K562 (cell line): ENCODE measurements at regions not wholly inside any gene's neighbourhood (a gene's known extent, or its start where the extent isn't known, plus 50 kb on each side); places are given as distances from the start of the nearest gene placed in this dataset.

ENCODE experiments used
- ATAC-seq: fragments of 200-7000 bp; cut with Tn5 transposase; 3 replicates; pipeline ENCODE4 v1.9.1; 2020; ENCODE audit warnings: moderate library complexity
- BruUV-seq: library from RNA; stranded (reverse); fragments of 400-500 nt; replicated peaks from 2 replicates; lab custom pipeline; 2021; lab: Mats Ljungman, UMichigan
- CTCF ChIA-PET: fragments of 300-600 bp; formaldehyde crosslinking; extraction: SDS; loops from one replicate; lab custom pipeline; 2021; ENCODE audit warnings: low intra/inter-chr PET ratio; lab: Yijun Ruan, JAX
- POLR2A ChIA-PET: fragments of 300-600, 350-650 bp; sonication (Branson Sonifier 250); formaldehyde crosslinking; extraction: SDS; loops from one replicate; lab custom pipeline; 2021; ENCODE audit warnings: antibody characterized with exemption, inconsistent platforms; lab: Yijun Ruan, JAX
- DNase-seq, 4 experiments: peaks; one replicate each; pipeline versions ENCODE4 v3.0.0 to v3.0.0-alpha.2; 2011 to 2018; ENCODE audit warnings: low spot score in 3 of 4, mixed read lengths in 3 of 4; ENCODE audit errors: extremely low read depth in 1 of 4
- FAIRE-seq: peaks from 2 replicates; lab custom pipeline; 2011; peaks lifted over from hg19 to GRCh38; lab: Jason Lieb, UNC
- H2AFZ ChIP-seq: 2 replicates; pipeline ENCODE4 v1.6.0; 2011; ENCODE audit warnings: low read depth, low read length, control low read depth, inconsistent platforms
- H3K27ac ChIP-seq: fragments of 200-600 bp; 3 replicates; pipeline ENCODE4 v1.8.0; 2011; ENCODE audit warnings: low read depth, mild to moderate bottlenecking, control low read depth, inconsistent platforms, low read length, moderate library complexity, mixed read lengths; ENCODE audit errors: extremely low read depth
- H3K27me3 ChIP-seq, 2 experiments: fragments of 300-600 bp in 1 of 2; 2 replicates in 1 of 2; 3 replicates in 1 of 2; pipeline versions ENCODE4 v1.6.0 to v1.8.0; 2011; ENCODE audit warnings: inconsistent platforms in 2 of 2, low read length in 2 of 2, mild to moderate bottlenecking in 1 of 2, mixed read lengths in 1 of 2, moderate library complexity in 1 of 2; ENCODE audit not compliant: control insufficient read depth in 2 of 2, insufficient read depth in 2 of 2
- H3K36me3 ChIP-seq: fragments of 300-600 bp; 3 replicates; pipeline ENCODE4 v1.8.0; 2011; ENCODE audit warnings: mild to moderate bottlenecking, low read length, inconsistent platforms; ENCODE audit not compliant: control insufficient read depth, insufficient read depth
- H3K4me1 ChIP-seq, 2 experiments: fragments of 200-600 bp in 1 of 2; replicated peaks in 1 of 2; 2 replicates in 1 of 2; 3 replicates in 1 of 2; pipeline versions ENCODE4 v1.5.1 to v1.8.0; 2011; ENCODE audit warnings: inconsistent platforms in 2 of 2, low read length in 2 of 2, mild to moderate bottlenecking in 1 of 2, mixed read lengths in 1 of 2, moderate library complexity in 1 of 2; ENCODE audit not compliant: control insufficient read depth in 2 of 2, insufficient read depth in 2 of 2
- H3K4me2 ChIP-seq: 2 replicates; pipeline ENCODE4 v1.6.1; 2011; ENCODE audit warnings: low read length, control low read depth, inconsistent platforms, mixed read lengths; ENCODE audit not compliant: insufficient read depth
- H3K4me3 ChIP-seq: fragments of 200-600 bp; sonication (generic), shearing (Covaris generic); 2 replicates; pipeline ENCODE4 v1.5.1; 2016; ENCODE audit warnings: control low read depth, inconsistent platforms
- H3K79me2 ChIP-seq: fragments of 200-600 bp; 3 replicates; pipeline ENCODE4 v1.8.0; 2011; ENCODE audit warnings: low read length, inconsistent platforms; ENCODE audit not compliant: control insufficient read depth, insufficient read depth
- H3K9ac ChIP-seq, 2 experiments: 2 replicates each; pipeline versions ENCODE4 v1.6.0 to v1.6.1; 2011; ENCODE audit warnings: low read depth in 2 of 2, low read length in 2 of 2, control low read depth in 1 of 2, inconsistent platforms in 1 of 2, mild to moderate bottlenecking in 1 of 2, mixed read lengths in 1 of 2; ENCODE audit not compliant: insufficient read depth in 1 of 2
- H3K9me1 ChIP-seq: one replicate; pipeline ENCODE4 v1.6.0; 2011; ENCODE audit warnings: inconsistent platforms, mild to moderate bottlenecking, low read length, moderate library complexity; ENCODE audit not compliant: control insufficient read depth, insufficient read depth
- H3K9me3 ChIP-seq: replicated peaks from 2 replicates; pipeline ENCODE4 v1.5.1; 2011; ENCODE audit warnings: low read depth, low read length, inconsistent platforms; ENCODE audit not compliant: control insufficient read depth, insufficient read depth
- H4K20me1 ChIP-seq: replicated peaks from 2 replicates; pipeline ENCODE4 v1.6.1; 2011; ENCODE audit warnings: low read length, inconsistent platforms, mixed read lengths; ENCODE audit not compliant: control insufficient read depth, insufficient read depth
- ARID4B ChIP-seq: sonication (generic); formaldehyde crosslinking; IDR thresholded peaks from 2 replicates; pipeline ENCODE4 v1.8.0; 2022; ENCODE audit warnings: mild to moderate bottlenecking, missing genetic modification reagents
- CAMTA2 ChIP-seq: fragments of 250-450 bp; sonication (Bioruptor Pico); conservative IDR thresholded peaks from 2 replicates; pipeline ENCODE4 v1.5.1; 2022
- CEBPG ChIP-seq, 3 experiments: fragments of 200-800 bp in 1 of 3; sonication (Bioruptor generic) in 1 of 3; sonication (generic) in 1 of 3; formaldehyde crosslinking in 1 of 3; IDR thresholded peaks in 2 of 3; conservative IDR thresholded peaks in 1 of 3; 2 replicates each; pipeline versions ENCODE4 v1.6.1 to v1.8.0; 2016 to 2022; ENCODE audit warnings: missing compliant biosample characterization in 2 of 3, missing genetic modification characterization in 2 of 3, mild to moderate bottlenecking in 1 of 3, missing genetic modification reagents in 1 of 3
- FOS ChIP-seq: IDR thresholded peaks from 3 replicates; pipeline ENCODE4 v1.6.1; 2011; ENCODE audit not compliant: insufficient read length; ENCODE audit errors: extremely low read depth
- GTF2F1 ChIP-seq: IDR thresholded peaks from 2 replicates; pipeline ENCODE4 v1.6.1; 2011; ENCODE audit warnings: low read depth, low read length, improper control_type of control experiment
- HNRNPUL1 ChIP-seq: fragments of 200-400 bp; formaldehyde crosslinking; IDR thresholded peaks from 2 replicates; pipeline ENCODE4 v1.6.1; 2017; ENCODE audit warnings: low read length
- MBD2 ChIP-seq: sonication (generic); IDR thresholded peaks from 2 replicates; pipeline ENCODE4 v1.6.1; 2016; ENCODE audit warnings: low read depth, borderline replicate concordance
- MEIS2 ChIP-seq: fragments of 450-650 bp; IDR thresholded peaks from 2 replicates; pipeline ENCODE4 v1.6.1; 2014; ENCODE audit warnings: mild to moderate bottlenecking; ENCODE audit not compliant: partially characterized antibody
- NCOA6 ChIP-seq: fragments of 450-650 bp; IDR thresholded peaks from 2 replicates; pipeline ENCODE4 v1.6.1; 2017; ENCODE audit warnings: mild to moderate bottlenecking
- RBM39 ChIP-seq: fragments of 200-400 bp; formaldehyde crosslinking; optimal IDR thresholded peaks from 2 replicates; pipeline ENCODE3; 2018; ENCODE audit warnings: low read depth, low read length
- SMARCB1 ChIP-seq: IDR thresholded peaks from 2 replicates; pipeline ENCODE4 v1.6.1; 2011; ENCODE audit warnings: improper control_type of control experiment, low read depth; ENCODE audit not compliant: insufficient read length
- ZEB2 ChIP-seq: fragments of 450-650 bp; IDR thresholded peaks from 2 replicates; pipeline ENCODE4 v1.6.1; 2016
- ZNF384 ChIP-seq: IDR thresholded peaks from 2 replicates; pipeline ENCODE4 v1.6.1; 2012; ENCODE audit warnings: low read depth, low read length, improper control_type of control experiment
- ZNF444 ChIP-seq: fragments of 250-450 bp; sonication (Bioruptor Pico); IDR thresholded peaks from 2 replicates; pipeline ENCODE4 v1.4.0; 2020; ENCODE audit warnings: mild to moderate bottlenecking, moderate library complexity
- WGBS: fragments of 100-300 bp; shearing (Covaris generic); methylation state at CpG from one replicate; pipeline ENCODE4 v1.1.6; 2016; ENCODE audit warnings: low coverage, mixed read lengths; ENCODE audit not compliant: insufficient coverage; ENCODE audit errors: missing lambda C conversion rate; 5-methylcytosine and 5-hydroxymethylcytosine counted together
- in situ Hi-C: fragments of 300-500 bp; cut with MboI; formaldehyde crosslinking; loops from 4 replicates; pipeline ENCODE4 v1.15.0; 2018; ENCODE audit warnings: inconsistent platforms, mixed read lengths
- intact Hi-C: fragments of 100-400 bp; cut with micrococcal nuclease; formaldehyde crosslinking; loops from 2 replicates; pipeline ENCODE4 v1.14.2; 2022
- TF ChIP-seq, protein P1 (sequence below): fragments of 450-650 bp; formaldehyde crosslinking; IDR thresholded peaks from 2 replicates; pipeline ENCODE4 v1.4.0; 2020; ENCODE audit warnings: mild to moderate bottlenecking, moderate library complexity
- TF ChIP-seq, protein P2 (sequence below): fragments of 250-450 bp; sonication (Bioruptor Pico); IDR thresholded peaks from 2 replicates; pipeline ENCODE4 v1.8.0; 2021; ENCODE audit warnings: moderate library complexity, mild to moderate bottlenecking, inconsistent platforms

- no peak for FAIRE-seq
- TF ChIP-seq ZNF384 (no peak), NCOA6 (no peak), GTF2F1 (no peak), MEIS2 (peak; percentile 52), RBM39 (no peak), MBD2 (no peak), CAMTA2 (CRISPR knock-in tag) (no peak), SMARCB1 (no peak), ZEB2 (no peak), ZNF444 (CRISPR knock-in tag) (no peak), CEBPG (CRISPR knock-in tag; IDR thresholded peaks at IDR 0.05) (no peak), CEBPG (tag; conservative IDR thresholded peaks at IDR 0.05 in 1 of 2, IDR thresholded peaks at IDR 0.05 in 1 of 2) (peak; percentile 71 to 83), FOS (no peak), ARID4B (no peak), HNRNPUL1 (no peak)
- TF ChIP-seq, protein P1, sequence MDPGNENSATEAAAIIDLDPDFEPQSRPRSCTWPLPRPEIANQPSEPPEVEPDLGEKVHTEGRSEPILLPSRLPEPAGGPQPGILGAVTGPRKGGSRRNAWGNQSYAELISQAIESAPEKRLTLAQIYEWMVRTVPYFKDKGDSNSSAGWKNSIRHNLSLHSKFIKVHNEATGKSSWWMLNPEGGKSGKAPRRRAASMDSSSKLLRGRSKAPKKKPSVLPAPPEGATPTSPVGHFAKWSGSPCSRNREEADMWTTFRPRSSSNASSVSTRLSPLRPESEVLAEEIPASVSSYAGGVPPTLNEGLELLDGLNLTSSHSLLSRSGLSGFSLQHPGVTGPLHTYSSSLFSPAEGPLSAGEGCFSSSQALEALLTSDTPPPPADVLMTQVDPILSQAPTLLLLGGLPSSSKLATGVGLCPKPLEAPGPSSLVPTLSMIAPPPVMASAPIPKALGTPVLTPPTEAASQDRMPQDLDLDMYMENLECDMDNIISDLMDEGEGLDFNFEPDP (CRISPR knock-in tag), result no peak
- TF ChIP-seq, protein P2, sequence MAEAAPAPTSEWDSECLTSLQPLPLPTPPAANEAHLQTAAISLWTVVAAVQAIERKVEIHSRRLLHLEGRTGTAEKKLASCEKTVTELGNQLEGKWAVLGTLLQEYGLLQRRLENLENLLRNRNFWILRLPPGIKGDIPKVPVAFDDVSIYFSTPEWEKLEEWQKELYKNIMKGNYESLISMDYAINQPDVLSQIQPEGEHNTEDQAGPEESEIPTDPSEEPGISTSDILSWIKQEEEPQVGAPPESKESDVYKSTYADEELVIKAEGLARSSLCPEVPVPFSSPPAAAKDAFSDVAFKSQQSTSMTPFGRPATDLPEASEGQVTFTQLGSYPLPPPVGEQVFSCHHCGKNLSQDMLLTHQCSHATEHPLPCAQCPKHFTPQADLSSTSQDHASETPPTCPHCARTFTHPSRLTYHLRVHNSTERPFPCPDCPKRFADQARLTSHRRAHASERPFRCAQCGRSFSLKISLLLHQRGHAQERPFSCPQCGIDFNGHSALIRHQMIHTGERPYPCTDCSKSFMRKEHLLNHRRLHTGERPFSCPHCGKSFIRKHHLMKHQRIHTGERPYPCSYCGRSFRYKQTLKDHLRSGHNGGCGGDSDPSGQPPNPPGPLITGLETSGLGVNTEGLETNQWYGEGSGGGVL (CRISPR knock-in tag), result no peak
Observed at GRCh38 chrX:13463608-13464007, 105.8 kb upstream of the EGFL6 start.

More at GRCh38 chrX:13463608-13464007, 105.8 kb upstream of the EGFL6 start:
- Histone ChIP-seq H3K9me1 (no peaks in the 10 kb centered on the region), H3K36me3 (no peaks in the 10 kb centered on the region), H4K20me1 (no peaks in the 10 kb centered on the region), H3K27ac (no peak overlapping the region), H3K27me3 (peaks cover 0 to 8% of the 10 kb centered on the region in 2 experiments; a peak in 1 of 5 replicates), H3K4me3 (no peak overlapping the region), H3K9ac (no peak overlapping the region), H2AFZ (no peak overlapping the region), H3K4me2 (no peak overlapping the region), H3K4me1 (no peaks in the 10 kb centered on the region), H3K79me2 (no peaks in the 10 kb centered on the region), H3K9me3 (no peaks in the 10 kb centered on the region)
- no TSS peak for BruUV-seq
- DNase-seq (no peak), ATAC-seq (no peak)
- intact Hi-C loops, result no loop called here
- in situ Hi-C loops, result no loop called here
- 15% methylated on average over 3 of the region's 3 CpGs for WGBS
- ChIA-PET CTCF (interaction anchor here (0.6 kb wide), 1 partner anchor 117 kb away, joined by 3 read pairs; no protein-coding TSS in a partner anchor), POLR2A (no interaction called here)
